Stimulated activated CD8-positive, alpha-beta memory T cell treated with anti-CD3 and anti-CD28 coated beads, Interleukin-15, amount 100 ng/mL, for 48 hours (primary cell): ENCODE measurements at regions not wholly inside any gene's neighbourhood (a gene's known extent, or its start where the extent isn't known, plus 50 kb on each side); places are given as distances from the start of the nearest gene placed in this dataset.
A peak's percentile ranks its signal among the peaks of the same experiment; 100 is the strongest.

Experiments used
- DNase-seq, 2 donors: peaks; one replicate each; pipeline ENCODE4 v3.0.0-alpha.2; 2020; ENCODE audit warnings: low read depth in 2 of 2

DNA sequence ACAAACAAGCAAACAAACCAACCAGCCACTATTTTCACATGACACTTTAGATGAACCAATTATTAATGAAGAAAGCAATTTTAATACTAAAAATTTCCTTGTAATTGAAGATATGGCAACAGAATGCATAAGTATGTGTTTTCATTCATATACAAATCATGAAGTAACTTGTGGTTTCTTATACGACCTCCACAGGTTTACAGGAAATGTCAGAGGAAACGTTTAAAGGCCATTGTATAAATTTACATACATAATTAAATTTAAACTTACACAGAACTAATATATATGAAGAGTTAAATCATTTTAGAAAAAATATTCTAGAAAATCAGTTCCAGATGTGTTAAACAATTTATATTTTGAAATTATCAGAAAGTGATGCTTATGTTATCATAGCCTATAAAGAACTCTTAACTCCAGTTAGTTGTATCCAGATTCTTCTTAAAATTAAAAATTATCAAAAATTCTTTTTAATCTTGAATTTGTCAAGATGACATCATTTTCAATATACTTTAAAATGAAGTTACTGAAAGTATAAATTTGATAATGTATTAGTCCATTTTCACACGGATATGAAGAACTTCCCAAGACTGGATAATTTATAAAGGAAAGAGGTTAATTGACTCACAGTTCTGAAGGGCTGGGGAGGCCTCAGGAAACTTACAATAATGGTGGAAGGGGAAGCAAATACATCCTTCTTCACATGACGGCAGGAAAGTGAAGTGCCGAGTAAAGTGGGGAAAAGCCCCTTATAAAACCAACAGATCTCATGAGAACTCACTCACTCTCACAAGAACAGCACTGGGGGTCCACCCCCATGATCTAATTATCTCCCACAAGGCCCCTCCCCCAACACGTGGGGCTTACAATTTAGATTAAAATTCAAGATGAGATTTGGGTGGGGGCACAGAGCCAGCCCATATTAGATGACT is 192.0 kb downstream of the PIK3R1 start:
- no peak for DNase-seq

DNA sequence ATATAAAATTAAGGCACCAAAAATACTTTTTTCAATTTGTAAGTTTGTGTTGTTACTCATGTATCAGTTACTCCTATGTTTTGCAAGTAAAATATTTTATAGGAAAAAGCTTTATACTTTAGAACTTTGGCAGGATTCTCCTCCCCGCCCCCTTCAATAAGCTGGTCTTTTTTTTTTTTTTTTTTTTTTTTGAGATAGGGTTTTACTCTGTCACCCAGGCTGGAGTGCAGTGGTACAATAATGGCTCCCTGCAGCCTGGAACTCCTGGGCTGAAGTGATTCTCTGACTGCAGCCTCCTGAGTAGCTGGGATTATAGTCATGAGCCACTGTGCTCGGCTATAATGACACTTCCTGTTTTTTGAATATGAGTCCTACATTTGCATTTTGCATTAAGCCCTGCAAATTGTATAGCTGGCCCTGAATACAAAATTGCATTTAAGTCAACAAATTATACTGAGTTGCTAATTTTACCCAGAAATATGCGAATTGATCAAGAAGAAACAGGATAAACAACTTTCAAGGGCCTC is 192.9 kb downstream of the PIK3R1 start:
- no peak for DNase-seq

DNA sequence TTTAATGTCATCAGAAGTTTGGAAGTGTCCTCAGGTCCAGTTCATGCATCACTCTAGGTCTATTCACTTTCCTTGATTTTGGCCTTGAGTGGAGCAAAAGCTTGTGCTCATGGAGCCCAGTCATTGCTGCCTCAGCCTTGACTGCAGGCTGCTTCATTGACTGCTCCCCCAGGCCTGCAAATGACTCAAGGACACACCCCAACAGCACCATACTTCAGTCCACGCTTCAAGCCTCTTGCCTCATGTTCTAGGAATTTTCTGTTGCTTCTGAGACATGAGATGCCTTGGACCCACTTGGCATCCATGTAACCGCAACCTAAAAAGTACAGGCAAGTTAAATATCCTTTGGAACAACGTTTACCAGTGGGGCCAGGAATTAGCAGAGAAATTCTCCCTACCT is 193.7 kb downstream of the PIK3R1 start:
- no peak for DNase-seq

DNA sequence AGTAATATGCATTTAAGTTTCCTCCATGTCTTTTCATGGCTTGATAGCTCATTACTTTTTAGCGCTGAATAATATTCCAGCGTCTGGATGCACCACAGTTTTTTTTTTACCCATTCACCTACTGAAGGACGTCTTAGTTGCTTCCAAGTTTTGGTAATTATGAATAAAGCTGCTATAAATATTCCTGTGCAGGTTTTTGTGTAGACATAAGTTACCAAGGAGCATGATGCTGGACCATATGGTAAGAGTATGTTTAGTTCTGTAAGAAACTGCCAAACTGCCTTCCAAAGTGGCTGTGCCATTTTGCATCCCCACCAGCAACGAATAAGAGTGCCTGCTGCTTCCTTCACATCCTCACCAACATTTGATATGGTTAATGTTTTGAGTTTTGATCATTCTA is 195.6 kb downstream of the PIK3R1 start:
- DNase-seq, result no peak

DNA sequence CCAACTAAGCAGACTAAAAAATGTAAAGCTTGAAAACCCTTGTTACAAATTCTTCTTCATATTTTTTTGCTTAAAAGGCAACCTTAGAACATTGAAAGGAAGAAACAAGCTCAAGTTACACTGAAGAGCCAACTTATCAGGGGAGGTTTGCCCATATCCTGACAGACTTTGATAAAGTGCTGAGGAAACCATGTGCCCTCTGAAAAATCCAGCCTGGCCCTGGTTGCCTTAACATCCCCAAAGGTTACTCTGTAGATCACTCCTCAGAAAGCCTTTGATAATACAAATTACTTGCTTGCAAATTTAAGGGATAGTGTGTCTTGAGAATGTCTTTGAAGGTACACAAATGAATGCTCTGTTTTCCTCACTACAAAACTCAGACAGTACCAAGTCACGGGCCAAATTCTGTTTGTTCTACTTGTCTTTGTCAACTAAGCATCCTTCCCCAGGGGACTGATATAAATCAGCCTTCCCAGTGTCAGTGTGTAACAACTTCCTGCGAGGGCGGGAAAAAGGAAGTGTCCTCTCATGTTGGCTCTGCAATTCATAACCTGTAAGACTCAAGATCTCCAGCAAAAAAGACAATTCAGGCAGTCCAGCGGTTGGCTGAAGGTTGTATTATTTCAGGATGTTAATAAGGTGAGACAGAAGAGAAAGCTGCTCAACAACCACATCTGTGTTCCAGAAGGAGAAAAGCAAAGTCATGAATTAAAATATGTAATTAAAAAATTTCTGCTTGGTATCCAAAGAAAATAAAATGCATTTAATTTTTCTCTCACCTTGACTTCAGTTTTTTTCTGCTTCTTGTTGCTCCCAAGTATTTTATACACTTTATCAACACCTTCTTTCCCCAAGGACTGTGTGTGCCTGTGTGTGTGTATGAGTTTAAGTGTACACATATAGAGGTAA is 199.9 kb downstream of the PIK3R1 start:
- no peak for DNase-seq

DNA sequence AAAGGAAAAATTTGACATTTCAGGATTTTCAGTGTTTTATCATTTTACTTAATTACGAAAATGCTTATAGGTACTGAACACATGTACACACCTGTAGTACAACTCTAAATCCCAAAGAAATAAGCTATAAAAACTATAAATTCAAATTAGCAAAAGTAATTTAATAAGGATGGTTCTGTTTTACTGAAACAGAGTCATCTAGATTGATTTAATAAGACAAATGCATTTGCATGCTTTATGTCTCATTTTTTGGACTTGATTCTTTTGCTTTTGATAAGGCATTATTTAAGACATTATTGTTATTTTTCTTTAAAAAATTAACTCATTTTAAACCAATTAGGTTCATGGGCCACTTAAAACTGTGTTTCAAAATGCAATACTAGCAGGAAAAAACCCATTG is 201.2 kb downstream of the PIK3R1 start:
- no peak for DNase-seq

DNA sequence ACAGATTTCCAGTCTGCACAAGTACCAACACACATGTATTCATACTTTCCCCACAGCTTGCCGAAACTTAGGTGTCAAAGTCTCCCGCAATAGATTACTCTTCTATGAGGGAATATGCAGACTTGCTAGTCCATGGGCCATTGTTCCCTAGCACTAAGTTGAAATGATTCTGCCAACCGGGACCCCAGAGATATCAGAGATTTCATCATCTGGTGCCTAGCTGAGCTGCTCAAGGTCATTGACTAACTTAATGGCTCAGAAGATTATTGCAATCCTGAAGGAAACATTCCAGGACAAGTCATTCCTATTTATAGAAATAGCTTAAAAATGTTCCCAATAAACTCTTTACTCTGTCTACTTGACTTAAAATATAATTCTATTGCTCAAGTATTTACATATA is 202.6 kb downstream of the PIK3R1 start:
- no peak for DNase-seq

DNA sequence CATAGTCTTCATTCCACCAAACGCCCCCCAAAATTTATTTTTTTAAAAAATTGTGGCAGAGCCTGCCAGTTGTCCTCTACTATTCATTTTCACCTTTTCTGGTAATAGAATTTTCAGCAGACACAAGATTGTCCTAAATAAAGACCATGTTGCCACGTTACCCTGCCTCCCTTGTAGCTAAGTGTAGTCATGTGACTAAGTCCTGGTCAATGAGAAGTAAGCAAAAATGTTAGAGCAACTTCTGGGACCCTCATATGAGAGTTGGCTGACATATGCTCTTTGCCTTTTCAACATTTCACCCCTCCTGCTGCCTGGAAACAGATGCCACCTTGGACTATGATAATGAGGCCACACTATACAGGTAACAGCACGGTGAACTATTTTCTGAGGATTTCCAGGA is 203.1 kb downstream of the PIK3R1 start:
- DNase-seq, result no peak

DNA sequence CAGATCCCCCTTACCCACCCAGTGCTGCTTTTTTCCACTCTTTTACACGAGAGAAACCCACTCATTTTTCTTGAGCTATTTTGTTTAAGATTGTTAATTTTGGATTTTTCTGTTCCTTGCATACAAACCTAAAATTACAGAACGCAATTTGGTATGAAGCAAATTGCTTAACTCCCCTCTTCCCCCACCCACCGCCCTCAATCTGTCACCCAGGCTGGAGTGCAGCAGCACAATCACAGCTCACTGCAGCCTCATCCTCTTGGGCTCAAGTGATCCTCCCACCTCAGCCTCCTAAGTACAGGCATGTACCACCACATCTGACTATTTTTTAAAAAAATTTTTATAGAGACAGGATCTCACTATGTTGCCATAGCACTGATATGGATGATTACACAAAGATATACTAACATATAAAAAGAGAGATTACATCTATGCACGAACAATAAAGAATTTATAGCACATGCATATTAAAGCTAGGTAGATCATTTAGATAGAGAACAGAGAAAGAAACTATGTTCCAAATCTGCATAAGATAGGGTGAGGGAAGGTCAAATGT is 203.6 kb downstream of the PIK3R1 start:
- no peak for DNase-seq

DNA sequence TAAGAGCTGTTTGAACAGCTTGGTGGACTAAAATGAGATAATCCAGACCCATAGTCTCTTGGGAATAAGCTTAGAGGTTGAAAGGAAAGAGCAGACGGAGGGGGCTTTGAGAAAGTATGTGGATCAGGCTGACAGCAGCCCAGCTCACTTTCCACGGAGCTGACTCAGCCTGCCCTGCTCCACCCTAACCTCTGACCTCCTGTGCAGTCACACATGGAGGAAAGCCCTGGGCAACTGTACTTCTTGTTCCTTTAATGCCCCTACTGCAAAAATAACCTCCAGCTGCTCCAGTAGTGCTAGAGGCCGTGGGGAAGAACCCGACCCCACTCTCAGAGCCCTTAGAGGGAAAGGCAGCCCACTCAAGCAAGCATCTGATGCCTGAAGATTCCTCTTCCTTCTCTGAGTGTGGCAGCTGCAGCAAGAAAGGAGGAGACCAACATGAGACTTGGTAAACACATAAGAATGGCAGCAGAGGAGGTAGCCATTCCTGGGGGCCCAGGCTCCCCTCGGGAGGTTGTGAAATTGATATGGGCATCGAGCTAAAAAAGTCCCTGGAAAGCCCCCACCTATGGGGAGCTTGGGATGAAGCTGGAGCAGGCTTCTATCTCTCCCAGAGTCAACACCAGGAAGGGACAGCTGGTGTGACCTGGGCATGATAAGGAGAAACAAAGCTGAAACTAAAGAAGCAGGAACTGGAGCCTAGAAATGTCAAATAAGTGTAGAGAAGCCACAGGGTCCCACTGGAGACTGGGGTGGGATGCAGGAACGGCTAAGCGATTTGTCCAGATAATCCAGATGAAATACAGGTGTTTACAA is 204.3 kb downstream of the PIK3R1 start:
- DNase-seq, result no peak

DNA sequence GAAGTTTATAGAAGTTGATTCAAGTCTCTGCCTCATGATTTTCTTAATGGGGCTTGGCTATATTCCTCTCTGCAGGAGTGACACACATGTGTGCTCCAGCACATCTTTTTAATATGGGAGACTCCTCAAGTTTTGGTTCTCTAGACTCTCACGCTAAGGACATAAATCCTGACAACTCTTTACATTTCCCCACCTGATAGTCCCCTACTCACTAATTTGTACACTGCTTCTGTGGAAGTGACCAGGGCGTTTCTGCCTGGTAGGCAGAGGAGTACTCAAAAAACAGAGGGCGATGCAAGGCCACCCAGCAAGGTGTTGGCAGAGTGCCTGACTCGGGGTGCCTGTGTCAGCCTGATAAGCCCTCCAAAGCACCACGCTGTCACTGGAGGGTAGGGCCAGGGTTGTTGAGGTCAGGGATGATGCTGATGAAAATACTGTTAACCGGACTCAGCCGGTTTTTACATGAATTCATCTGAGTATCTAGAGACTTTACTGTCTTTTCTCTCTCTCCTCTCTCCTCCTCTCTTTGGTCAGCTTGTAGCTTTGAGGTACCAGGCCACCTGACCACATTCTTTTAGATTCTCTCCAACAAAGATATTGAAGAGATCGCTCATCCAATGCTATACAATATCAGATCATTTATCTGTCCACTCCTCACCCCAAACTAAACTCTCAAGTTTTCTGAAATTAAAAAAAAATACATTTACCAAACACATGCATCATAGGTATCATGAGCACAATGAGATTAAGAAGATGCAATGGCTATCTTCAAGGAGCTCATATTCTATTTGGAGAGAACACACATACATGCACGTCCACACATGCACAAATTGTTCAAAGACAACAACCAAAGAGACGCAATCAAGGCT is 205.2 kb downstream of the PIK3R1 start:
- no peak for DNase-seq

DNA sequence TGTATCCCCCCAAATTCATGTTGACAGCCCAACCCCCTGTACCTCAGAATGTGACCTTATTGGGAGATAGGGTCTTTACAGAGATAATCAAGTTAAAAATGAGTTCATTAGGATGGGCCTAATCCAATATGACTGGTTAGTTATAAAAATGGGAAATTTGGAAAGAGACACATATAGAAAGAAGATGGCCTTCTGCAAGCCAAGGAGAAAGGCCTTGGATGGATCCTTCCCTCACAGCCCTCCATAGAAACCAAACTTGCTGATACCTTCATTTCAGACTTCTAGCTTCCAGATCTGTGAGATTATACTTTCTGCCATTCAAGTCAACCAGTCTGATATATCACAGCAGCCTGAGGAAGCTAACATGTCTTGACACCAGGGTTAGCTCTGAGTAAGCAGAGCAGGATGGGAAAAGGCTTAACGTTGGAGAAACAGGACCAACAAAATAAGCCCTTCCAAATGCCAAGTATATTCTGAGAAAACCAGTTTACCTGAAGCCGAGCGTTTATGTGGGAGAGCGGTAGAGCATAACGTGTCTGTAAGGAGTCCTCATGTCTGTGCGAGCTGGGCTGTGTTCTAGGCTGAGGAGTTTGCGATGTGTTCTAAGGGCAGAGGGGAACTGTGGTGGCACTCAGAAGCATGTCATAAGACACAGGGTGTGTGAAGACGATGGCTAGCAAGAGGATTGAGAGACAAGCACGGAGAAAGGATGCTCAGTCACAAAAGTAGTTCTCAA is 206.1 kb downstream of the PIK3R1 start:
- DNase-seq, result no peak

DNA sequence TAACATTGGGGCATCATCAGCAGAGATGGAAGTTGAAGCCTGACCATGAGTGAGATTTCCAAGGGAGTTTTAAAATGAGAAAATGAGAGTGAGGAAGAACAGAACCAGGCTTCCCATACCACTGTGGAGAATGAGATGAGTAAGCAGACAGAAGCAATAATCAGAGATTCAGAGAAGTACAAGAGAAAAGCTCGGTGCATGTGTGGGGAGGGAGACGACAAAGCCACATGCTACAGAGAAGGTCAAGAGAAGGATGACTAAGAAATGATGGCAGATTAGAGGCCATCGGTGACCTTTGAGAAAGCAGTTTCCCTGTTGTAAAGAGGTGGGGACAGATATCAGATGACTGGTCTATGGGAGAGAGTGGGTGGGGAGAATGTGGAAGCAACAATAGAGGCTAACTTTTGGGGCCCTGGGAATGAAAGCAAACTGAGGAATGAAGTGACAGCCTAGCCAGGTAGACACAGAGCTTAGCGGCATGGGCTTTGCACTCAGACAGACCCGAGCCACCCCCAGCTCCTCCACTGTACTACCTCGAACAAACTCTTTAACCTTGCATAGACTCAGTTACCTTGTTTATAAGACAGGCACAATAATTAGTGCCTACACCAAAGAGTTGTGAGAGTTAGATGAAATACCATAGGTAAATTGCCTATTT is 207.7 kb downstream of the PIK3R1 start:
- no peak for DNase-seq

DNA sequence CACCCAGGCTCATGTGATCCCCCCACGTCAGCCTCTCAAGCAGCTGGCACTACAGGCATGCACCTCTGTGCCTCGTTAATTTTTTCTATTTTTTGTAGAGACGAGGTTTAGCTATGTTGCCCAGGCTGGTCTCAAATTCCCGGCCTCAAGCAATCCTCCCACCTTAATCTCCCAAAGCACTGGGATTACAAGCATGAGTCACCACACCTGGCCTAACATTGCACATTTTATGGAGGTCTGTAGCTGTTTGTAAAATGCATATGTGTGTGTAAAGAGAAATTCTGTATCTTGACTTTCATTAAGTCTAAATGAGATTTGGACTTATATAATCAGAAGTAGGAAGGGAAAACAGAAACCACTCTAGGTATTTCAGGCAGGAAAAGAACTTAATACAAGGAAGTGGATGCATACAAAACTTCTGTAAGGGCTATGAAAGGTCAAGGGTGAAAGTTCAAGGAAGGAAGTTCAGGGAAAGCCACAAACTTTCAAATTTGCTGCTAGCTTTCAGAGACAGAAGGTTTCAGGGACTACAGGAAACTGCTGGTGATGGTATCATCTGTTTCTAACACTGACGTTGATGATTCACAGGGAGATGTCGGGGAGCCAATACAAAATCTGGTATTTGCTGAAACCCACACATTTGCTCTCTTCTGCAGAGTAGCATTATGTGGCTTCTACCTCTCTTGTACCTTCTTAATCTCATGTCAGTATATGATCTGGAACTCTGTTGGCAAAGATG is 209.4 kb downstream of the PIK3R1 start:
- peak in 1 of 2 donors; percentile 30 for DNase-seq

DNA sequence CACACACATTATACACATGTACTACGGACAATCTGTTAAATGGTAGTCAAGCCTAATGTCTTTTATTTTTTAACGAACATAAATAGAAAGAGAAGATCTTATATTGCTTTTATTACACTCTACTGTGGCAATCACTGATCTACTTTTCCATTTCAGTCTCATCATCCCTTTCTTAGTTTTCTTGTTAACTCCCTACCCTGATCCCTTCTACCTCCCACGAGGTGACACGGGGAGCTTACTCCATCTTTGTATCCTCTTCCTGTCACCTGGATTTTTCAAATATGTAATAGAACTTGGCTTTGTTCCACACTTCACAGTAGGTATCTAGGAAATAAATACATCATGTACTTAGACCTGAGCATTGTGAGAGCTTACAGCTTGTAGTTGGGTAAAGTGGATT is 211.0 kb downstream of the PIK3R1 start:
- DNase-seq, result no peak

DNA sequence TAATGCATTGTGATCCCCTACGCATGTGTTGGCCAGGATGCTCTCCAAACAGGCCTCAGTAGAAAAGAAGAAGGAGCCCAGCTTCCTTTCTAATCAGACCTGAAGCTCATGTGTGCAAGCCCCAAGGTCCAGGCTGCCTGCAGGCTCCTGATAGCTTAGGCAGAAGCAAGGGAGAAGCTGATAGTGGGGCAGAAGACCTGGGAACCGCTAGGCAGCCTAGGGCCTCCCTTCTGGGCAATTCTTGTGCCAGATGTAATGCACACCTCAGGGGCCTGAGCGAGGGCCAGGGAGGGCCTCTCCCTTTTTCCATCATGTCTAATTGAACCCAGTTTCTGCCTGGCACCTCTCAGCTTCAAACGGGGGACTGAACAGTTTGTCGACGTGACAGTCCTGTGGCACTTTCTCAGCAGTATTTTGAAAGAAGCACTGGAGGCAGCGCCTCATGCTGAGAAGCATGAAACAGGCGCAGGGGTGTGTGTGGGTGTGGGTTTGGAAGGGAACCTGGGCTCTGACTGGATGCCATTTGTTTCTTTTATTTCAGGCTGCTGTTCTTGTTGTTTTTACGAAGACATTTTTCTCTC is 212.8 kb downstream of the PIK3R1 start:
- DNase-seq, result no peak

DNA sequence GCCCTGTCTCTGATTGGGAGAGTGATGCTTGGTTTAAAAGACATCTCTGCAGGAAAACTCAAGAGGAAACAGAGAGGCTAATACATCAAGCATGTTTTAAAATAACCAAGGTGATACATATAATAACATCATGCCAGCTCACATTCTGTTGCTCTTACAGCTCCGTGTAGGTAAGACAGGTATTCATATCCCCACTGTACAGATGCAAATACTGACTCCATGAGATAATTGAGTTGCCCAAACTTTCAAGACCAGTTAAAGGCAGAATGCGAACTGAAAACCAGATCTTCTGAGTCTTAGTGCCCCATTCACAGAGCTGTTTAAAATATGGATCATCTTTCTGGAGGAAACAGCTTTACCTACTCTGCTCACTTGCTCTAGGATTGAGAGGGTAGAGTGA is 214.0 kb downstream of the PIK3R1 start:
- no peak for DNase-seq

DNA sequence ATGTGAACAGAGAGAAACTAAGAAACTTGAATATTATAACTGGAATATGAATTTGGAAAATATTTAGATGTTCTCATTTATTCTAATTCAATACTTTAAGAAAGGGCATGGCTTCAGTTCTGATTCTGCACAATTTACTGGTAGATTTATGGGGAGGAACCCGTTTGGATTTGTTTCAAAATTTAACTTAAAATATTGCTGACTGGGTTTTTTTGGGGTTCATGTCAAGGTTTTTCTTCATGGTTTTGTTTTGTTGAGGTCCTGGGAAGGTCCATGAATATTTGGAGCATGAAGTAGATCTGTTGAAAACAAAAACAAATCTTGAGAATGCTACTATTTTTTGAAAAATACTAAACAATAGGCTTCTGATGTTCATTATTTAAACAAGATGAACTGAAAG is 214.7 kb downstream of the PIK3R1 start:
- DNase-seq, result no peak
